ENCODE measurements at regions not wholly inside any gene's neighbourhood (a gene's known extent, or its start where the extent isn't known, plus 50 kb on each side); places are given as distances from the start of the nearest gene placed in this dataset.

DNA sequence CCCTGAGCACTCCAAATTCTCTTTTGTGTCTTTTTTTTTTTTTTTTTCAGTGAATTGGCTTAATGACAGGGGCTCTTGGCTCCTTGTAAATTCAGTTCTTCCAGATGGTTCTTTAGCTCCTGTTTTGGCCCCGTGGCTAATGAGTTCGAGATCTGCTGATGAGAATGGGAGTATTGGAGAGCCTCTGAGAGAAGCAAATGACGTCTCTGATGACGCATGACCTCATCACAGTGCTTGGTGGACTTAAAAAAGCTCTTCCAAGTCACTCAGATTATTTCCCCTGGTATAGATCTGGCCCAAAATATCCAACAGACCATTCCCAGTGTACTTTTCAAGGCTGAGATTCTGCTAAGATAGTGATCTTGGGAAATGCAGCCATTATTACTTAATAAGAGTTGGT, 159.5 kb downstream of the MIS18A start:
- H3K36me3 Mint-ChIP-seq, result no peaks in the 10 kb centered on the region
- no peak overlapping the region for H3K4me3 Mint-ChIP-seq
- no peaks in the 10 kb centered on the region for H3K9me3 Mint-ChIP-seq
- H3K27ac Mint-ChIP-seq, result no peak overlapping the region
- no peak for DNase-seq (ENCODE audit: extremely low spot score, unreplicated experiment)
- H3K4me1 Mint-ChIP-seq (ENCODE audit: unreplicated experiment), result peaks cover 8% of the 10 kb centered on the region
- TF ChIP-seq, protein P1, sequence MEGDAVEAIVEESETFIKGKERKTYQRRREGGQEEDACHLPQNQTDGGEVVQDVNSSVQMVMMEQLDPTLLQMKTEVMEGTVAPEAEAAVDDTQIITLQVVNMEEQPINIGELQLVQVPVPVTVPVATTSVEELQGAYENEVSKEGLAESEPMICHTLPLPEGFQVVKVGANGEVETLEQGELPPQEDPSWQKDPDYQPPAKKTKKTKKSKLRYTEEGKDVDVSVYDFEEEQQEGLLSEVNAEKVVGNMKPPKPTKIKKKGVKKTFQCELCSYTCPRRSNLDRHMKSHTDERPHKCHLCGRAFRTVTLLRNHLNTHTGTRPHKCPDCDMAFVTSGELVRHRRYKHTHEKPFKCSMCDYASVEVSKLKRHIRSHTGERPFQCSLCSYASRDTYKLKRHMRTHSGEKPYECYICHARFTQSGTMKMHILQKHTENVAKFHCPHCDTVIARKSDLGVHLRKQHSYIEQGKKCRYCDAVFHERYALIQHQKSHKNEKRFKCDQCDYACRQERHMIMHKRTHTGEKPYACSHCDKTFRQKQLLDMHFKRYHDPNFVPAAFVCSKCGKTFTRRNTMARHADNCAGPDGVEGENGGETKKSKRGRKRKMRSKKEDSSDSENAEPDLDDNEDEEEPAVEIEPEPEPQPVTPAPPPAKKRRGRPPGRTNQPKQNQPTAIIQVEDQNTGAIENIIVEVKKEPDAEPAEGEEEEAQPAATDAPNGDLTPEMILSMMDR (conservative IDR thresholded peaks at IDR 0.05), result no peak
- no peaks in the 10 kb centered on the region for H3K27me3 Mint-ChIP-seq

DNA sequence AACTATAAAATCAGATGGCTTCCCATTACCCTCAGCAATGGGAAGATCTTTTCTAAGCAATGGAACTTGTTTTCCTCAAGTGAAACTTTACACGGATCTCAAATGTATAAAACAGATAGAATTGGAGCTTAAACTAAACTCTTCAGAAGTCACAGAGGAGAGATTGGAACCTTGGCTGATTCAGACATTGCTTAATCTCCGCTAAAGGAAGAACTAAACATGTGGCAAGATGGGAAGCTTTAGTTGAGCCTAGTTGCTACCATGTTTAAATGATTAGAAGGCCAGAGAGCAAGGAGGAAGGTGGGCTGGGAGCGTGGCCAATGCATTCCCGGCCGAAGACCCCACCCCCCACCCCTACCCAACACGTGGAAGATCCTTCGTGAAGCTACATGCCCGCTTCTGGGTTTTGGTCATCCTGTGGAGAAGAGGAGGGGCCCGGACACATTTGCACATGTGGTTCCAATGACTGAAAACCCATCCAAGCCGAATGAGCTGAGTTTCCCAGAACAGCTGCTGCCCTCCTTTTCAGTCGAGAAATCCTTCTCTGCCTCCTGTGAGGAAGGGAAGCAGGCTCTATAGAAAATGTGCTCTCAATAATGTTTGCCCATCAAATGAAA, 164.3 kb downstream of the MIS18A start:
- no peak for DNase-seq (ENCODE audit: extremely low spot score, unreplicated experiment)
- no peak overlapping the region for H3K4me3 Mint-ChIP-seq
- H3K9me3 Mint-ChIP-seq, result no peaks in the 10 kb centered on the region
- H3K4me1 Mint-ChIP-seq (ENCODE audit: unreplicated experiment), result peaks cover 8% of the 10 kb centered on the region
- no peaks in the 10 kb centered on the region for H3K36me3 Mint-ChIP-seq
- no peak overlapping the region for H3K27ac Mint-ChIP-seq
- TF ChIP-seq, protein P1 (conservative IDR thresholded peaks at IDR 0.05), result no peak
- H3K27me3 Mint-ChIP-seq, result no peaks in the 10 kb centered on the region

DNA sequence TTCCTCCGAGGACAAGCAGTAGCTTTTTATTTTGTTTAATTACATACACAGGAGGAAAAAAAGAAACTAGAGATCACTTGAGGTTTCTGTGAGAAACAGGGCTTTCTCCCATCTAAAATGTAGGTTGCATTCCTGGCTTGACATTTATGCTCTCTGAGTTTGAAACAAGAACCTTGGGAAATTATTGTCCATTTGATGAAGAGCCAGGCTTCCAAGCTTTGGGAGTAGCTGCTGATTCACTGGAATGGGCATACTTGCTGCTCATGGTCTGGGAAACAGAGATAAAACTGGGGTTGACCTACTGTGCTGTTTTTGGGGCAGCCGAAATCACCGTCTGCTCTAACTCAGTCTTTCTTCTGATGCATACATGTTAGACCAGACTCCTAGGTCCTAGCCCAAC, 165.4 kb downstream of the MIS18A start:
- H3K4me3 Mint-ChIP-seq, result no peak overlapping the region
- H3K36me3 Mint-ChIP-seq, result no peaks in the 10 kb centered on the region
- no peak for DNase-seq (ENCODE audit: extremely low spot score, unreplicated experiment)
- no peaks in the 10 kb centered on the region for H3K9me3 Mint-ChIP-seq
- H3K27me3 Mint-ChIP-seq, result no peaks in the 10 kb centered on the region
- no peak overlapping the region for H3K27ac Mint-ChIP-seq
- peaks cover 8% of the 10 kb centered on the region for H3K4me1 Mint-ChIP-seq (ENCODE audit: unreplicated experiment)
- TF ChIP-seq, protein P1 (conservative IDR thresholded peaks at IDR 0.05), result no peak

DNA sequence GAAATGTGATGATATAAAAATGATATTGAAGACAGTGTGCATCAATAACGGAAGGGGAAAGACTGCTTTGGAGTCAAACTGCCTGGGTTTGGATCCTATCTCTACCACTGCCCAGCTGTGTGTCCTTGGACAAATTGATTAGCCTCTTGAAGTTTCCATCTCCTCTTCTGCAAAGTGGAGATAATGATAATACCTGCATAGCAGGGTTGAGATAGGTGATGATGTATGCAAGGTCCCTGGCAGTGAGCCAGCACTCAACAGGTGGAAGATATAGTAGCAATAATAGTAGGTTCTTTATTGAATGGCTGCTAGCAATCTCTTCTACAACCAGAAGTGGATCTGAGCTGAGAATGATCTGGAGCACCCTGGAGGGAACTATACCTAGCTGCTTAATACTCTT, 166.7 kb downstream of the MIS18A start:
- H3K36me3 Mint-ChIP-seq, result peaks cover under 1% of the 10 kb centered on the region
- TF ChIP-seq, protein P1 (conservative IDR thresholded peaks at IDR 0.05), result no peak
- H3K4me3 Mint-ChIP-seq, result no peak overlapping the region
- DNase-seq (ENCODE audit: extremely low spot score, unreplicated experiment), result no peak
- no peaks in the 10 kb centered on the region for H3K27me3 Mint-ChIP-seq
- H3K9me3 Mint-ChIP-seq, result peaks cover 1% of the 10 kb centered on the region
- no peak overlapping the region for H3K27ac Mint-ChIP-seq
- peaks cover 8% of the 10 kb centered on the region for H3K4me1 Mint-ChIP-seq (ENCODE audit: unreplicated experiment)

DNA sequence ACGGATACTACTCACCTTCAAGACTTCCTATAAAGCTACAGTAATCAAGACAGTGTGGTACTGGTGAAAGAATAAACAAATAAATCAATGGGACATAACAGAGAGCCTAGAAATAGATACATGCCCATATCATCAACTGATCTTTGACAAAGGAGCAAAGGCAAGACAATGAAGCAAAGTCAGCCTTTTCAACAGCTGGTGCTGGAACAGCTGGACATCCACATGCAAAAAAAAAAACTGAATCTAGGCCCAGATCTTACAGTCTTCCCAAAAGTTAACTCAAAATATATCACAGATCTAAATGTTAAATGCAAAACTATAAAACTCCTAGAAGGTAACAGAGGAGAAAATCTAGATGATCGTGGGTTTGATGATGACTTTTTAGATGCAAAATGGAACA, 170.3 kb downstream of the MIS18A start:
- no peak overlapping the region for H3K27ac Mint-ChIP-seq
- no peak for DNase-seq (ENCODE audit: extremely low spot score, unreplicated experiment)
- H3K36me3 Mint-ChIP-seq, result peaks cover 3% of the 10 kb centered on the region
- H3K4me1 Mint-ChIP-seq (ENCODE audit: unreplicated experiment), result no peaks in the 10 kb centered on the region
- no peaks in the 10 kb centered on the region for H3K27me3 Mint-ChIP-seq
- TF ChIP-seq, protein P1 (conservative IDR thresholded peaks at IDR 0.05), result no peak
- H3K4me3 Mint-ChIP-seq, result no peak overlapping the region
- peaks cover 14% of the 10 kb centered on the region for H3K9me3 Mint-ChIP-seq

DNA sequence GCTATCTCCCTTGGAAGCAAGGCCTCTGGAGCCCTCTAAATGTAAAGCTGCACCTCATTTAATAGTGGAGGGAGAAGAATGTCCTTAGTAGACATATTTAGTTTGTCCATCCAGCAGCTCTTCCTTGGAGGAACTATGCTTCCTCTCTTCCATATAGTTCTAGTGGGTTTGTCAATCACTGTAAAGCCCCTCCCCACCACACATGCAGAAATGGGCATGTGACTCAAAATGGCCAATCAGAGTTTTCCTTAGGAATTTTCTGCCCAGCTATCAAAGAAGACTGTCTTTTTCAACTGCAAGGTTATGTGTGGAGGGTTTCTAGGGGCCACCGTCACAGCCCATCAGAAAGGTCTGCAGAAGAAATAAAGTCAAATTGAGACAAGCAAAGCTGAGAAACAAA, 175.5 kb downstream of the MIS18A start:
- H3K27ac Mint-ChIP-seq, result no peak overlapping the region
- peaks cover 14% of the 10 kb centered on the region for H3K9me3 Mint-ChIP-seq
- H3K4me3 Mint-ChIP-seq, result no peak overlapping the region
- peaks cover 21% of the 10 kb centered on the region for H3K4me1 Mint-ChIP-seq (ENCODE audit: unreplicated experiment)
- H3K27me3 Mint-ChIP-seq, result no peaks in the 10 kb centered on the region
- TF ChIP-seq, protein P1 (conservative IDR thresholded peaks at IDR 0.05), result no peak
- no peak for DNase-seq (ENCODE audit: extremely low spot score, unreplicated experiment)
- peaks cover 3% of the 10 kb centered on the region for H3K36me3 Mint-ChIP-seq
